Skin epidermis (tissue), 12 donors: ENCODE measurements at regions not wholly inside any gene's neighbourhood (a gene's known extent, or its start where the extent isn't known, plus 50 kb on each side); places are given as distances from the start of the nearest gene placed in this dataset.

ENCODE experiments used
- H3K27ac ChIP-seq, 21 experiments: fragments of 200-600 bp; sonication (generic) in 11 of 21; one replicate each; pipeline ENCODE4 v1.5.0; 2020; ENCODE audit warnings: mild to moderate bottlenecking in 3 of 21, inconsistent platforms in 2 of 21, moderate library complexity in 2 of 21
- H3K4me3 ChIP-seq, 7 experiments: fragments of 200-600 bp; sonication (generic) in 2 of 7; one replicate each; pipeline ENCODE4 v1.5.0; 2020; ENCODE audit warnings: inconsistent platforms in 2 of 7, mild to moderate bottlenecking in 2 of 7, moderate library complexity in 1 of 7

DNA sequence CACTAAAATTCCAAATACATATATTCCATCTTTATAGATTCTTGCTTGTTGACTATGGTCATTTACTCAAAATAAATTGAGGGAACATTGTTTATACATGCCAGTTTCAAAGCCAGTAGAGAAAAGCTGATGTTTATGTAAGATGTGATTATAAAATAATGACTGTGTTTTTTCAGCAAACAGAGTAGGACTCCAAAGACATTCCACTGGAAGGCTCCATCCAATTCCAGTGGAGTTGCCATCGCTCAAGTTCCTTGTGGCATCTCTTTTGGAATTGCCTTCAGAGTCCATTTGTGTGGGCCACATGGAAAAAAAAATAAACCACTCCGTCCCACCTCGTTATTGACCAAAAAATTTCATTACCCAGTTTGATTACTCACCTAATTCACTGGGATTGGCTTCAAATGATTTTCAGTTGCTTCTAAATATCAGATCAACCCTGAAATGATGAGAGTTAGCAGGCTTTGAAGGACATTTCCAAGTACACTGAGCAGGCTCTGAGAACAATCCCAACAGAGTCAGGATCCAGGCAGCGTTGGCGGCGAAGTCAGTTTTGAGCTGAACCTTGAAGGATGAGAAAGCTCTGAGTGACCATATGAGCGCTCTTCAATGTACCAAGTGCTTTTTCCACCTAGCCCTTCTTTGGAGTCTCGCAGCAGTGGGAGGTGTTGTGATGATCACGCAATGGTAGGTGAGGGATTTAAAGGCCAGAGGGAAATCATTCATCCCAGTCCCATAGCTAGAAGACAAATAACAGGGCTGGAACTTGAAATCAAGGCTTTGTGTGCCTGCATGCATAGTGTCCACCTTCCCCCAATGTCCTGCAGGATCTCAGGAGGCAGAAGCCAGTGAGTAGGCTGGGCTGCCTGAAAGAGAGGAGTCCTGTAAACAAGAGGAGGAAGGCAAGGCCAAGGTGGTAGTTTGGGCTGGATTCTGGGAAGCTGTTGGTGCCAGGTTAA is 281.7 kb downstream of the CDC5L start:
- no peak overlapping the region for H3K4me3 ChIP-seq
- no peak overlapping the region for H3K27ac ChIP-seq

GRCh38 chr6:44670146-44670545 is 282.6 kb downstream of the CDC5L start:
- no peak overlapping the region for H3K27ac ChIP-seq
- H3K4me3 ChIP-seq = no peak overlapping the region

GRCh38 chr6:44671333-44671732 is 283.8 kb downstream of the CDC5L start:
- no peak overlapping the region for H3K4me3 ChIP-seq
- H3K27ac ChIP-seq = no peak overlapping the region

DNA sequence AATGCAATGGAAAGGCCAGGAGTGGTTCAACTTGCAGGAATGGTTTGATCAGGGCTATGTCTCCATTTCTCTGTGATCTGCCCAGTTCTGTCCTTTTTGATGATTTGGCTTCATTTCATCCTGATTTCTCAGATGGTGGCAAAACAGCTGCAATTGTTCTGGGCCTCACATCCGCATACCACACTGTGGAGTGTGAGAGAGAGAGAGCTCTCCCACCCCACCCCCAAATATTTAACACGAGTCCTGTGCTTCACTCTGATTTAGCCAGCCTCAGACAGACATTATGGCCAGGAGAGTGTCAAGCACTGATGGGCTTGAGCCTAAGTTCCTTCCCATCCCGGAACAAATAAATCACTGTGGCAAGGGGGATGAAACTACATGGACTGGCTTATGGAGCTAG is 284.6 kb downstream of the CDC5L start:
- H3K27ac ChIP-seq = no peak overlapping the region
- H3K4me3 ChIP-seq = no peak overlapping the region

- Histone ChIP-seq H3K4me3 (no peak overlapping the region), H3K27ac (no peak overlapping the region)
Observed at GRCh38 chr6:44672841-44673240, 285.3 kb downstream of the CDC5L start.

DNA sequence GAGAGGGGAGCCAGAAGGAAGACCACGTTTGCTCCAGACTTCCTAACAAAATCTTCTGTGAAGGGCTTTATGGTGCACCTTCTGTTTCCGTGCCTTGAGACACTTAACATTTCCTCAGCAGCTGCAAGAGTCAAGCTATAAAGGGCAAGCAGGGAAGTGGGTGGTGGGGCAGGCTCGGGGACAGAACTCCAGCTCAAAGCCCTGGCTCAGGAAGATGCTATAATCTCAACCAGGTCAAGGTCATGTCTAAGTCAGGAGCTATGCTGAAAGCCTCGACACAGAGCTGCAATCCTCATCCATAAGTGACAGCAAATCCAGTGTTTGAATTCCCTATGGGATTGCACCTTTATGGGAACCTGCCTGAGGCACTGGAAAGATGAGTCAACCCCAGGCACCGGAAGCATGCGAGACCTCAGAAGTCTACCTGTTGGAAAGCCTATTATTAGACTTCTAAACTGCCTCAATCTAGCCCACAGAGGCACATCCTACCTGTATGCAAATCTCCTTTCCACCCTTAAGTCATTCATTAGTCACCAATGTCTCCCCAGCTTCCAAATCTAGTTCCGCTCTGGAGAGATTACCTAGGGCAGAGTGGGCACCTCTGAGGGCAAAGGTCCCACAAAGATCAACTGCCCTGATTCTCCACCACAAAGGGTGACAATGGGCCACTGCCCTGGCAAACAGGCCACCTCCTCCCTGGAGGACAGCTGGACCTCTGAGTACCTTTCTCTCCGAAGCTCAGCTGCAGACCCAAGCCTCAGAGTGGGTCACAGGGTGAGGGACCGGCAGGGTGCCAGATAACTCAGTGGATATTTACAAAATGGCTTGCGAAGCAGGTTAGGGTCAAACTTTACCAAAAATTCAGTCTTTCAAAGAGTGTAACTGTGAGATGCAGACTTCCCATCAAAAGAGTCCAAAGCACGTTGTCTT is 287.0 kb downstream of the CDC5L start:
- Histone ChIP-seq H3K4me3 (no peak overlapping the region), H3K27ac (peak overlapping the region in 1 of 21 experiments; percentile 21)

DNA sequence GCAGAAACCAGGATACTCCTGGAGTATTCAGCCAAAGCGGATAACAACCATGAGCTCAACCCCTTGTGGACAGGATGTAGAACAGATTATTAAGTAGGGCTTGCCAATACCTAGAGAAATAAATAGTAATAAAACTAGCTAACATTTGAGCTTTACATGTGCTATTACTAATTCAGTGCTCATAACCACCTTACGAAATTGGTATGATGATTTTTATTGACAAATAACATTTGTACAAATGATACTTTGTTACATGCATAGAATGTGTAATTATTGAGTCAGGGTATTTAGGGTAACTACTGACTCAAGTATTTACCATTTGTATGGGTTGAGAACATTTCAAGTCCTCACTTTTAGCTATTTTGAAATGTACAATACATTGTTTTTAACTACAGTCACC is 287.9 kb downstream of the CDC5L start:
- H3K4me3 ChIP-seq = no peak overlapping the region

GRCh38 chr6:44676246-44676790 is 288.8 kb downstream of the CDC5L start:
- Histone ChIP-seq H3K4me3 (no peak overlapping the region), H3K27ac (no peak overlapping the region)

More for the DNA sequence above, 287.9 kb downstream of the CDC5L start:
- H3K27ac ChIP-seq = no peak overlapping the region

GRCh38 chr6:44676826-44677433 is 289.4 kb downstream of the CDC5L start:
- Histone ChIP-seq H3K27ac (no peak overlapping the region), H3K4me3 (no peak overlapping the region)

GRCh38 chr6:44678252-44678935 is 290.9 kb downstream of the CDC5L start:
- Histone ChIP-seq H3K4me3 (no peak overlapping the region), H3K27ac (no peak overlapping the region)

DNA sequence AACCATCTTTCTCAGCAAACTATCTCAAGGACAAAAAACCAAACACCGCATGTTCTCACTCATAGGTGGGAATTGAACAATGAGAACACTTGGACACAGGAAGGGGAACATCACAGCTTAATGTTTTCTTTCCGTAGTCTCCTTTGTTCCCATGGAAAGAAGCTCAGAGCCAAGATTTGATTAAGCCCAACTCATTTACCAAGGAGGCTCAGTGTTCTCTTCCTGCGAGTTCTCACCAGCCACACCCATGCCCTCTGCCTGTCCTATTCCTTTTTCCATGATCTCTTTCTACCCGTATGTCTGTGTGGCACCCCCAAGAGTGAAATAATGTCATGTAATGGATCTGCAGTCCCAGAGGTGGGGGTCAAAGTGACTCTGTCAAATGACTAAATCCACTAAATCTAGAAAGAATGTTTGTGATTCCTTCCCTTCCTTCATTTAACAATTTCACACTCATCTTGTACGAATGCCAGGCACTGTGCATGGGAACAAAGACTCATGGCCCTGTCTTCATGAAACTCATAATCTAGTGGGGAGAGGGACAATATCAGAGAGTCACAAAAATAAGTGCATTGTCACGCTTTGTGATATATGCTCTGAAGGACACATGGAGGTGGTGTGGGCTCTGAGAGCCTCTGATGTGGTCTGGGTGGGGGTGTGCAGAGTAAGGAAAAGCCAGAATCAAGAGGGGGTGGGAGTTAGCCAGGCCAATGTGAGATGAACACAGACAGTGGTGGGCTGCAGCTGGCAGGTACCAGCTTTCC is 292.1 kb downstream of the CDC5L start:
- H3K27ac ChIP-seq = peak overlapping the region in 1 of 21 experiments; percentile 47
- no peak overlapping the region for H3K4me3 ChIP-seq

GRCh38 chr6:44680202-44680720 is 292.8 kb downstream of the CDC5L start:
- Histone ChIP-seq H3K27ac (peak overlapping the region in 1 of 21 experiments; percentile 47), H3K4me3 (no peak overlapping the region)

DNA sequence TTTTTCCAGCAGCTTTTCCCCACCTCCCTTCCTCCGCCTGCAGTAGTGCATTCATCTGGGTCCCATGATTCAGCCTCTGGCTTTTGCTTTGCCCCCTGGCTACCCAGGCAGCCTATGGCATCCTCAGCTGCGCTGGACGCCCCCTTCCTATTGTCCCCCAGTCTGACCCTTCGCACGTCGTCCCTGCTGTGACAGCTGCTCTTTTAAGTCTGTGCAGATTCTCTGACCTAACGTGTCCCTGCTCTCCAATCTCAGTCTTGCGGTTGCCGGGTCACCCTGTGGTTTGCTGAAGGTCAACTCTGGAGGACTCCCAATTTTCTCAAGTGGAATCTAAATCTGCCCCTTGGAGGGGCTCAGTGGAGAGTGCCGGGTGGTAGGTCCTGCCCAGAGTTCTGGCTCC is 294.3 kb downstream of the CDC5L start:
- Histone ChIP-seq H3K27ac (no peak overlapping the region), H3K4me3 (no peak overlapping the region)

GRCh38 chr6:44682280-44682679 is 294.8 kb downstream of the CDC5L start:
- Histone ChIP-seq H3K27ac (no peak overlapping the region), H3K4me3 (no peak overlapping the region)

- H3K27ac ChIP-seq = no peak overlapping the region
- no peak overlapping the region for H3K4me3 ChIP-seq
Observed at GRCh38 chr6:44682987-44683779, 295.7 kb downstream of the CDC5L start.

DNA sequence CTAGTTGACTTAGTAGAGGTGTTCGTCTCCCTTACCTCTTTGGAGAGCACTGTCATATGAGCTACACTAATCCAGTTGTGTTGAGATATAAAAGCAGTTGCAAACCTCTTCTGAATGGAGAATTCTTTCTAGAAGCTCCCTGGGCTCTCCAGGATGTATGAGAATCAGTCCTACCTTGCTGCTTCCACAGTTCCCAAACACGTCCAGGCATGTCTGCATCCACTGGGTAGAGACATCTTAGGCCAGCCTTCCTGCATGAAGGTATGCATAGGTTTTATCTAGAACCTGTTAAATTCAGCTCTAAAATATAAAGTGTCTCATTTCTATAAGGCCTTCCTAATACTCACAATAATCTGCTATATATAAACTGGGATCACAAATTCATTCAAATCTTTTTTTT is 297.7 kb downstream of the CDC5L start:
- Histone ChIP-seq H3K4me3 (no peak overlapping the region), H3K27ac (no peak overlapping the region)

- peak overlapping the region in 6 of 21 experiments; percentile 29 to 73 (median 54) for H3K27ac ChIP-seq
- no peak overlapping the region for H3K4me3 ChIP-seq
Observed at GRCh38 chr6:44696099-44696498, 308.6 kb downstream of the CDC5L start.
